NCI-H2171 (cell line): ENCODE measurements at regions not wholly inside any gene's neighbourhood (a gene's known extent, or its start where the extent isn't known, plus 50 kb on each side); places are given as distances from the start of the nearest gene placed in this dataset.

Source experiments
- DNase-seq: peaks from one replicate; lab custom pipeline; 2025; lab: John Stamatoyannopoulos, UW

- DNase-seq, result no peak
Measured at GRCh38 chr7:32428546-32428945, 61.6 kb downstream of the LSM5 start.

GRCh38 chr7:32427769-32428291 is 62.4 kb downstream of the LSM5 start:
- DNase-seq, result peak; percentile 59

- no peak for DNase-seq
Measured at GRCh38 chr7:32416846-32417245, 73.3 kb downstream of the LSM5 start.

DNA sequence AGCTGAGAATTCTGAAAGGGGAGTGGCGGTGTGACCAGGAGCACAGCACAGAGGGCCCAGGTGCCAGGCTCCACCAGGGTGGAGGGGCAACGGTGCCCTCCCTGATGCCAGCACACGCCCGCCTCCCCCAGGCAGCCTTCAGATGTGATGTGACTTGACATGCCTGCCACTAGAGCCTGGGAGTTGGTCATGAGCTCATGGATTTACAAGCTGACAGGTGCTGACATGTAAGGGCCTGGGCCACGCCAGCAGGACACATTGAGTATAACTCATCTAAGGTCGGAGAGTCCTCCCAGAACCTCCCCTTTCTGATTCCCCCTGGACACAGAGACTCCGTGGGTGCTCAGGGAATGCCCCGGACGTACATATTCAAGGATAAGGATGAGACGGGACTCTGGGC is 74.2 kb downstream of the LSM5 start:
- no peak for DNase-seq

- DNase-seq, result no peak
Measured at GRCh38 chr7:32415519-32415918, 74.7 kb downstream of the LSM5 start.

- DNase-seq, result no peak
Measured at GRCh38 chr7:32412471-32412870, 77.7 kb downstream of the LSM5 start.

GRCh38 chr7:32410545-32410944 is 79.6 kb downstream of the LSM5 start:
- no peak for DNase-seq

- DNase-seq, result no peak
Measured at GRCh38 chr7:32406386-32406785, 83.8 kb downstream of the LSM5 start.

GRCh38 chr7:32403463-32404229 is 86.5 kb downstream of the LSM5 start:
- DNase-seq, result no peak

DNA sequence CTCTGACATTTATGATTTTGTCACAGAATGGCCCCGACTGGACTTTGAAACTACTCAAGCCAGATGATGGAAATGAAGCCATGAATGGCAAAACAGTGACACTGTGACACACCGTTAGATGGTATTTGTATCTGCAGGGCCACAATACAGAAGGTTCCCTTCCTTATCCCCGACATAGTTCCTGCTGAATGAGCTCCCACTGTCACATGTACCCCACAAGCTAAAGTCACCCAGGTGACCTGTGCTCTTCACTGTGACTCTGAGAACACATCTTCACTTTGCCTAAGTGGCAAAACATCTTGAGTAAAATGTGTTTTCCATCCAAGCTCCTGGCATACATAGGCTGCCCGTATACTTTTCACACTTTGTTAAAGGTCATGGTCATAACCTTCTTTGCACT is 89.5 kb downstream of the LSM5 start:
- no peak for DNase-seq

DNA sequence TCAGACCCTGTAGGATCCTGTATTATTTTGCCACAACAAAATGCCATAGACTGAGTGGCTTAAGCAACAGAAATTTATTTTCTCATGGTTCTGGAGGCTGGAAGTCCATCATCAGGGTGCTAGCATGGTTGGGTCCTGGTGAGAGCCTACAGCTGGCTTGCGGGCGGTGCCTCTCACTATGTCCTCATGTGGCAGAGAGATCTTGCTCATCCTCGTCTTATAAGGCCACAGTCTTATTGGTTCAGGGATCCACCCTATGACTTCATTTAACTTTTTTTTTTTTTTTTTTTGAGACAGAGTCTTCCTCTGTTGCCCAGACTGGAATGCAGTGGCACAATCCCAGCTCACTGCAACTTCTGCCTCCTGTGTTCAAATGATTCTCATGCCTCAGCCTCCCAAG is 90.9 kb downstream of the LSM5 start:
- DNase-seq, result no peak

DNA sequence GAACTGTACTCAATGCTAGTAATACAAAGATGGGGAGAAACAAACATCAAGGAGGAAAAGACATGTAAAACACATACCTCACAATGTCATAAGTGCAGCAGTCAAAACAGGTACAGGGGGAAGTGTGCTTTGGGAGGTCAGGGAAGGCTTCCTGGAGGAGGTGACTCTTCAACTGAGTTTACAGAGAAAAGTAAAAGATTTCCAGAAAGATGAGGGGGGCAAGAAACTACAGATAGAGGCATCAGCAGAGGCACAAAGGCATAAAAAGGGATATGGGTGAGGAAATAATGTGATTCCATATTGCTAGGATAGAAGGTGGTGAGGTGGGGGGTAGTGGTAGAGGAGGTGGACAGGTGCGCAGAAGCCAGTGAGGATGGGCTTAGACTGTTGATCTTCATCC is 95.0 kb downstream of the LSM5 start:
- no peak for DNase-seq

DNA sequence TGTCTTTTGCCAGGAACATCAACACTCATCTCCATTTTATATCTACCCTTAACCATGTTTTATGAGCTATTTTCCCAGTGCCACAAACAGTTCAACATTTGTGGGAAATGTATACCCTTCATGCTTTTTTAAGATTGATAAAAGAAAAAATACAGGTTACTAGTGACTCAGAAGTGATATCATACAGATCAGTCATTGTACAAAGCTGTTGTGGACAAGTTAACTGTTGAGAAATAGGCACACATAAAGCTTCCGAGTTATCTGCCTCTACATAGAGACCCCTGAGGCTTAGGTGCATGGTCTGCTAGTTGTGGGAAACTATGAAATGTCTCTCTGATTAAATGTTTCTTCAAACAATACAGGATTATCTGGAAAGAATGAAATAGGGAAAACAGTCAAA is 96.3 kb downstream of the LSM5 start:
- no peak for DNase-seq

- no peak for DNase-seq
Measured at GRCh38 chr7:32390210-32390609, 100.0 kb downstream of the LSM5 start.

GRCh38 chr7:32385316-32385956 is 104.7 kb downstream of the LSM5 start:
- no peak for DNase-seq

DNA sequence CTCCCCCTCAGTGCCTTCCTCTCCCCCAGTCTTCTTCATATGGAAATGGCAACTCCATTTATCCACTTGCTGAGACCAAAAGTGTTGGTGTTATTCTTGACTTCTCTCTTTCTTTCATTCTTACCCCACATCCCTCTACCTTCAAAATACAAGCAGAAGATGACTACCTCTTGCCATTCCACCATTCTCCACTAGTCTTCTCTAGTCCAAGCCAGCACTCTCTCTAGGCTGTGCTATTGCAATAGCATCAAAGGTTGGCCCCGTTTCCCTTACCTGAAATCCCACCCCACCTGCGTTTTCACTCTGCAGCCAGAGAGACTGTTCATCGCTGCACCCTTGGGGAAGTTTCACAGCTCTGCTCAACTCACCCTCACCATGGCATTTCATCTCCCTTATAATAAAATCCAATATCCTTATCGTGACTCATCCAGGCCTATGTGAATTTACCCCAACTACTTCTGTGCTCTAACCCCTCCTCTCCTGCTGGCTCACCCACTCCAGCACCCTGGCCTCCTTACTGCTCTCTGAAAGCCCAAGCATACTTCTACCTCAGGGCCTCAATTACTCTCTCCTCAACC is 109.1 kb downstream of the LSM5 start:
- no peak for DNase-seq

- DNase-seq, result no peak
Measured at GRCh38 chr7:32379510-32380112, 110.6 kb downstream of the LSM5 start.

DNA sequence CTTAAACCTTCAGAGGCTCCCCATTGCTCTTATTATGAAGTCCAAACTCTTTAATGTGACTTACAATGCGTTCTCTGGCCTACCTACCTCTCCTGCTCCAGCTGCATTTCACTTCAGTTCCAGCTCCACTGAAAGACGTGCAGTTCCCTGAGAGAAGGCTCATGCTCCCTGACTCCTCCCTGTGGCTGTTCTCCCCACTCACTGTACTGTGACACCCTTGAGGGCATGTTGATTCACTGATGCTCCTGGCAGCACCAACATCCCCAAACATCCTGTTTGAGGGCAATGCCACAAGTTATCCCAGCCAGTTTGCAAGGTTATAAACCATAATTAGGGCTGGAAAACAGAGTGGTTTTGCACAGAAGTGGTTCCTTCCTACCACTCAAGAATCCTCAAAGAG is 111.2 kb downstream of the LSM5 start:
- no peak for DNase-seq

DNA sequence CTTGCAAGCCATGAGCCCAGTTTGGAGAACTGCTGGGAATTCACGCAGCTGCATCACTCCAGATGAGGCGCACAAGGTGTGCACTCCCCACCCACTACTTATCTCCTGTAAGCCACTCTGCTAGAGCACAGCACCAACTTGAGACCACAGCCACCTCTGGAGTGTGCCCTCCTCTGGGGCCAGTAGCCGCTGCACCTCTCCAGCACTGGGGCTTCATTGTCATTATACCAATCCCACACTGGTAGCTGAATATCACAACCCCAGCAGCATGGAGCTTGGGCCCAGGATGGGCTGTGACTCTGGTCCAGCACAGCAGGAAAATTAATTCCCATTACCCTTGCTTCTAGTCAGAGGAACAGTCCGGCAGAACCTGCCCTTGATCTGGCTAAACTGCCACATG is 125.6 kb downstream of the LSM5 start:
- DNase-seq, result no peak

GRCh38 chr7:32360127-32360526 is 130.1 kb downstream of the LSM5 start:
- DNase-seq, result no peak

DNA sequence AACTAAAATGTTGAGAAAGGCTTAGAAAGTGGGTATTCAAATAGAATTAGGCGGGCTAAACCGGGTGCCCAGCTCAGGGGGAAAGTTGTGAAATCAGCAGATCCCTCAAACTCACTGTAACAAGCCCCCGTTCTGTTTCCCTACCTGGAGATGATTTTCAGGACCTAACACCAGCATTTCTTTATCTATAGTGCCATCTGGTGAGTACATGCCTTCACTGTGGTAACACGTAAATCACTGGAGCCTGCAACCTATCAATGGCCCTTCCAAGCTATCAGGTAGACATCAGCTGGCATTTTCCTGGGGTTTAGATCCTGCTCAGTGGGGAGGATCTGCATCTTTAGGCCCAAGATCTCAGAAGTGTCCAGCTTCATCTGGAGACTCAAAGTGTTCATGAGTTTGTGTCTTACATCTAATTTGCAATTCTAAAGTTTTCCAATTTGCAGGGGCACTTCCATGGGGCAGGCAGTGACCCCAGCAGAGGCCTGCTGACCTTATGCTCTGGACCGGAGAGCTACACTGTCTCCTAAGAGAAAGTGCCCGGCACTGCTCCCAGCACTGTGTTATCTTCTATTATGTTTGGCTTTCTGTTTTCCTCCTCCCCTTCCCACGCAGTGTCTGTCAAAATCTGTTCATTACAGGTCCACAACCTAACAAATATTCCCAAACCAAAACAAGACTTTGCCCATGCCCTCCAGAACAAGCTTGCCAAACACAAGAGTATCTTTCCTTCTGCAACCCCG is 132.5 kb downstream of the LSM5 start:
- peak; percentile 8 for DNase-seq

GRCh38 chr7:32347244-32347828 is 142.8 kb downstream of the LSM5 start:
- DNase-seq, result peak; percentile 11
